HL-60 (cell line): ENCODE measurements at regions not wholly inside any gene's neighbourhood (a gene's known extent, or its start where the extent isn't known, plus 50 kb on each side); places are given as distances from the start of the nearest gene placed in this dataset.

Experiments
- DNase-seq, 2 experiments: peaks; one replicate each; pipeline ENCODE4 v3.0.0-alpha.2; 2010 to 2020; ENCODE audit warnings: low read depth in 1 of 2, low spot score in 1 of 2
- H3K27ac ChIP-seq: fragments of 250-450 bp; sonication (Bioruptor Pico); replicated peaks from 2 replicates; pipeline ENCODE4 v1.5.1; 2020; ENCODE audit warnings: mild to moderate bottlenecking, moderate library complexity
- H3K27me3 ChIP-seq: fragments of 250-450 bp; sonication (Bioruptor Pico); 2 replicates; pipeline ENCODE4 v1.5.1; 2021; ENCODE audit warnings: mild to moderate bottlenecking, moderate library complexity; ENCODE audit not compliant: insufficient read depth, poor library complexity, severe bottlenecking
- H3K4me3 ChIP-seq: replicated peaks from 2 replicates; pipeline ENCODE4 v1.5.1; 2011; ENCODE audit warnings: mild to moderate bottlenecking, control low read depth, low read length; ENCODE audit not compliant: insufficient read depth
- GABPA ChIP-seq: IDR thresholded peaks from 2 replicates; pipeline ENCODE4 v1.6.1; 2012; ENCODE audit warnings: low read depth
- POLR2AphosphoS5 ChIP-seq: IDR thresholded peaks from 2 replicates; pipeline ENCODE4 v1.6.1; 2012; ENCODE audit warnings: low read depth
- SPI1 ChIP-seq: IDR thresholded peaks from 2 replicates; pipeline ENCODE4 v1.6.1; 2012; ENCODE audit warnings: low read depth, mild to moderate bottlenecking, borderline replicate concordance
- TF ChIP-seq, protein P1 (sequence below): IDR thresholded peaks from one replicate; pipeline ENCODE4 v1.5.1; 2011; ENCODE audit warnings: low read length, control low read depth, inconsistent platforms; ENCODE audit not compliant: insufficient read depth
- TF ChIP-seq, protein P2 (sequence below): IDR thresholded peaks from 2 replicates; pipeline ENCODE4 v1.6.1; 2012; ENCODE audit warnings: low read depth; ENCODE audit not compliant: insufficient replicate concordance

- DNase-seq, result no peak
- TF ChIP-seq SPI1 (no peak), GABPA (no peak), POLR2AphosphoS5 (no peak)
- TF ChIP-seq, protein P1, sequence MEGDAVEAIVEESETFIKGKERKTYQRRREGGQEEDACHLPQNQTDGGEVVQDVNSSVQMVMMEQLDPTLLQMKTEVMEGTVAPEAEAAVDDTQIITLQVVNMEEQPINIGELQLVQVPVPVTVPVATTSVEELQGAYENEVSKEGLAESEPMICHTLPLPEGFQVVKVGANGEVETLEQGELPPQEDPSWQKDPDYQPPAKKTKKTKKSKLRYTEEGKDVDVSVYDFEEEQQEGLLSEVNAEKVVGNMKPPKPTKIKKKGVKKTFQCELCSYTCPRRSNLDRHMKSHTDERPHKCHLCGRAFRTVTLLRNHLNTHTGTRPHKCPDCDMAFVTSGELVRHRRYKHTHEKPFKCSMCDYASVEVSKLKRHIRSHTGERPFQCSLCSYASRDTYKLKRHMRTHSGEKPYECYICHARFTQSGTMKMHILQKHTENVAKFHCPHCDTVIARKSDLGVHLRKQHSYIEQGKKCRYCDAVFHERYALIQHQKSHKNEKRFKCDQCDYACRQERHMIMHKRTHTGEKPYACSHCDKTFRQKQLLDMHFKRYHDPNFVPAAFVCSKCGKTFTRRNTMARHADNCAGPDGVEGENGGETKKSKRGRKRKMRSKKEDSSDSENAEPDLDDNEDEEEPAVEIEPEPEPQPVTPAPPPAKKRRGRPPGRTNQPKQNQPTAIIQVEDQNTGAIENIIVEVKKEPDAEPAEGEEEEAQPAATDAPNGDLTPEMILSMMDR, result no peak
- TF ChIP-seq, protein P2, sequence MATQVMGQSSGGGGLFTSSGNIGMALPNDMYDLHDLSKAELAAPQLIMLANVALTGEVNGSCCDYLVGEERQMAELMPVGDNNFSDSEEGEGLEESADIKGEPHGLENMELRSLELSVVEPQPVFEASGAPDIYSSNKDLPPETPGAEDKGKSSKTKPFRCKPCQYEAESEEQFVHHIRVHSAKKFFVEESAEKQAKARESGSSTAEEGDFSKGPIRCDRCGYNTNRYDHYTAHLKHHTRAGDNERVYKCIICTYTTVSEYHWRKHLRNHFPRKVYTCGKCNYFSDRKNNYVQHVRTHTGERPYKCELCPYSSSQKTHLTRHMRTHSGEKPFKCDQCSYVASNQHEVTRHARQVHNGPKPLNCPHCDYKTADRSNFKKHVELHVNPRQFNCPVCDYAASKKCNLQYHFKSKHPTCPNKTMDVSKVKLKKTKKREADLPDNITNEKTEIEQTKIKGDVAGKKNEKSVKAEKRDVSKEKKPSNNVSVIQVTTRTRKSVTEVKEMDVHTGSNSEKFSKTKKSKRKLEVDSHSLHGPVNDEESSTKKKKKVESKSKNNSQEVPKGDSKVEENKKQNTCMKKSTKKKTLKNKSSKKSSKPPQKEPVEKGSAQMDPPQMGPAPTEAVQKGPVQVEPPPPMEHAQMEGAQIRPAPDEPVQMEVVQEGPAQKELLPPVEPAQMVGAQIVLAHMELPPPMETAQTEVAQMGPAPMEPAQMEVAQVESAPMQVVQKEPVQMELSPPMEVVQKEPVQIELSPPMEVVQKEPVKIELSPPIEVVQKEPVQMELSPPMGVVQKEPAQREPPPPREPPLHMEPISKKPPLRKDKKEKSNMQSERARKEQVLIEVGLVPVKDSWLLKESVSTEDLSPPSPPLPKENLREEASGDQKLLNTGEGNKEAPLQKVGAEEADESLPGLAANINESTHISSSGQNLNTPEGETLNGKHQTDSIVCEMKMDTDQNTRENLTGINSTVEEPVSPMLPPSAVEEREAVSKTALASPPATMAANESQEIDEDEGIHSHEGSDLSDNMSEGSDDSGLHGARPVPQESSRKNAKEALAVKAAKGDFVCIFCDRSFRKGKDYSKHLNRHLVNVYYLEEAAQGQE, result no peak
- Histone ChIP-seq H3K4me3 (no peak overlapping the region), H3K27ac (no peak overlapping the region), H3K27me3 (no peaks in the 10 kb centered on the region)
These were observed 74.3 kb upstream of the MMADHC start for GRCh38 chr2:149661844-149662243.

DNA sequence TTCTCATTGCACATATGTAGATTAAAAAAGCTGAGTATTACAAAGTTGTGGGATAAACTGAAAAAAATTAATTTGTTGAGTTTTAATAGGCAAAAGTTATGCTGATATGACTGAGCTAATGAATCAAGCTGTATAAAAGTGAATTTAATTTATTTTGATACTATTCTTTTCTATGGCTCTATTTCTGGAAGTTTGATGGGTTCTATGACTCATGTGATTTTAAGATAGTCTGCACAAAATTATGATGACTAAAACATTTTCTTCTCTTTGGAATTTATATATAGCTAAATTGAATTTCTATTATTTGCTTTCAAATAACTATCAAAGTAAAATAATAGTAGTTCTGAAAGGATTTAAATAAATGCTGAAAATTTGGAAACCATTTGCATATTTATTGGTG lies 71.0 kb upstream of the MMADHC start:
- Histone ChIP-seq H3K27me3 (no peaks in the 10 kb centered on the region), H3K27ac (no peak overlapping the region), H3K4me3 (no peak overlapping the region)
- DNase-seq, result no peak
- TF ChIP-seq, protein P2, result no peak

GRCh38 chr2:149657401-149658040 lies 69.9 kb upstream of the MMADHC start:
- Histone ChIP-seq H3K4me3 (no peak overlapping the region), H3K27me3 (no peaks in the 10 kb centered on the region), H3K27ac (no peak overlapping the region)
- no peak for DNase-seq
- TF ChIP-seq, protein P1, result no peak
- TF ChIP-seq, protein P2, result no peak
- TF ChIP-seq POLR2AphosphoS5 (no peak), GABPA (no peak), SPI1 (no peak)
